GM19397 (cell line): ENCODE measurements at regions not wholly inside any gene's neighbourhood (a gene's known extent, or its start where the extent isn't known, plus 50 kb on each side); places are given as distances from the start of the nearest gene placed in this dataset.

Experiments
- ATAC-seq: cut with Tn5 transposase; IDR thresholded peaks from one replicate; pipeline ENCODE4 v1.9.1; 2021; ENCODE audit warnings: mild to moderate bottlenecking, moderate library complexity; ENCODE audit not compliant: unreplicated experiment

DNA sequence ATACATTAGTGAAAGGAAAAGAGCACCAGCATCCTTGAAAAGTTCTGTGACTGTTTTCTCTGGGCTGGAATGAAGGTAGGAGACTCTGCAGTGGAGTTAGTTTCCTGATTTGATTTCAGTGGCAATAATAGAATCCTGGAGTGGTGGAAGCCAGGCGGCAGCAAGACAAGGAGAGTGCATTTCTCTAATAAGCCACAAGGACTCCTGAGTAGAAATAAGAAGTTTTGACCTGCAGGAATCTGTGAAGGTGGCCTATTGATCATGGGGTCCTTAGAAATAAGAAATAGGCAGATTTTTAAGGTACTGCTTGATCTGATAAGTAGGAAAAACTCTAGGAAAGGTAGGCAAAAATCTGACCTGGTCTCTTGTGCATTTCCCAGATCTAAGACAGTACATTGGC, 68.4 kb upstream of the ELOVL5 start:
- no peak for ATAC-seq

DNA sequence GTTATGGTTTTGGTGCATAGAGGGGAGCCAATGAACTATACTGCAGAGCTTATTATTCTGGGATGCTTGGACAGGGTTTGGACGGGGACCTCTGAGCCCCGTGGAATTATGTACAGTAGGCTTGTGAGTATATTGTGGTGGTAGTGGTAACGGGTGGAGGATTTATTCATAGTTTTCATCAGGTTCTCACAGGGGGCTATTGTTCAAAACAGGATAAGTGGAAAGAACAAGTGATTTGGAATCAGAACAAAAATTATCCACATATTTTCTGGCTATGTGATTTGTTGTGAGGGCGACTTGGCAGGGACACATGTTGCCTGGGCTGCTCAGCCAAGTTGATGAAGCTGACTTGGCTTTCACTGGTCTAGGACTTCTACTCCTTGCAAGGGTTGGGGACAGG, 64.6 kb upstream of the ELOVL5 start:
- no peak for ATAC-seq

DNA sequence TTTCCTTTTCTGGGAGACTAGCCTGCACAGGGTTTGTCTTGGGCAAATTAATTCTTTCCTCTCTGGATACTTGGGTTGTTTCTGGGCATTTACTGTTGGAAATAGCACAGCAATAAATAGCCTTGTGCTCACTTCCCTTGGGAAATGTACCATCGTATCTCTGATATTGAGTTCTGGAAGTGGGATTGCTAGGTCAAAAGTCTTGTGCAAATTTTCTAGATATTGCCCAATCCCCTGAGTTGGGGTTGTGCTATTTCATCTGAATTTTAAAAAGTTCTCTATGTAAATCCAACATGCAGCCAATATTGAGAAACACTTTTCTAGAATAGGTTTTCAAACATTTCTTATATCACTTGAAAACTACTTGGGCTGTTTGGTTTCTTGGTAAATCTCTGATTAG, 64.0 kb upstream of the ELOVL5 start:
- no peak for ATAC-seq

- ATAC-seq = no peak
These were observed 63.4 kb upstream of the ELOVL5 start for GRCh38 chr6:53412021-53412715.

GRCh38 chr6:53411451-53411850, 62.7 kb upstream of the ELOVL5 start:
- no peak for ATAC-seq

GRCh38 chr6:53410508-53411258, 61.9 kb upstream of the ELOVL5 start:
- ATAC-seq = peak; percentile 93

GRCh38 chr6:53408826-53409225, 60.1 kb upstream of the ELOVL5 start:
- ATAC-seq = no peak

GRCh38 chr6:53399027-53399344, 50.2 kb upstream of the ELOVL5 start:
- ATAC-seq = no peak

DNA sequence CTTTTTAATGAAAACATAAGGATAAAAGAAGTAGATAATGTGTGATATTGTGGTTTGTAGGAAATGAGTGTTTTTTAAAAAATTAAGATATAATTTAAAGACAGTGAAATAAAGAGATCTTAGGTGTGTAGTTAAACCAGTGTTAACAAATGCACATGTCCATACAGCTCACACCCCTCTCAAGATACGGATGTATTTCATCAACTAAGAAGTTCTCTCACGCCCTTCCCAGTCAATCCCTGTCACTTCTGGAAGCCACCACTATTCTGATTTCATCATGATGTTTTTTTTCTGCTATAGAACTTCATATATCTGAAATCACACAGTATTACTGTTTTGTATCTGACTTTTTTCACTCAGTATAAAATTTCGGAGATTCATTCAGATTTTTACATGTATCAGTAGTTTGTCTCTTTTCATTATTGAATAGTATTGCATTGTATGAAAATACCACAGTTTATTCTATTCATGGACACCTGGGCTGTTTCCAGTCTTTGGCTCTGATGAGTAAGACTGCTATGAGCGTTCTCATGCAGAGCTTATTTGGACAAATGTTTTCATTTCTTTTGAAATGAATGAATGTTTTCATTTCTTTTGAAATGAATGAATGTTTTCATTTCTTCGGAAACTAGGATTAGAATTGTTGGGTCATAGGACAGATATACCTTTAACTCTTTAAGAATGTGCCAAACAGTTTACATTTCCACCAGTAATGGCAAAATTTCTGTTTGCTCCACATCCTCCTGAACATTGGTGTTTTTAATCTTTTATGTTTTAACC, 49.7 kb upstream of the ELOVL5 start:
- no peak for ATAC-seq
